GM19025 (cell line): ENCODE measurements at regions not wholly inside any gene's neighbourhood (a gene's known extent, or its start where the extent isn't known, plus 50 kb on each side); places are given as distances from the start of the nearest gene placed in this dataset.
"Not testable (repeated sequence)": the region's sequence is repeated elsewhere in the genome, so short reads cannot be mapped to it uniquely, and the experiment has no call there.

ENCODE experiments used
- ATAC-seq: cut with Tn5 transposase; IDR thresholded peaks from one replicate; pipeline ENCODE4 v1.9.1; 2021; ENCODE audit warnings: mild to moderate bottlenecking, low read depth, moderate library complexity; ENCODE audit not compliant: unreplicated experiment

- ATAC-seq: no peak
Observed at GRCh38 chr3:106114220-106114619, 245.4 kb upstream of the CBLB start.

GRCh38 chr3:106114848-106115247 is 246.0 kb upstream of the CBLB start:
- no peak for ATAC-seq

DNA sequence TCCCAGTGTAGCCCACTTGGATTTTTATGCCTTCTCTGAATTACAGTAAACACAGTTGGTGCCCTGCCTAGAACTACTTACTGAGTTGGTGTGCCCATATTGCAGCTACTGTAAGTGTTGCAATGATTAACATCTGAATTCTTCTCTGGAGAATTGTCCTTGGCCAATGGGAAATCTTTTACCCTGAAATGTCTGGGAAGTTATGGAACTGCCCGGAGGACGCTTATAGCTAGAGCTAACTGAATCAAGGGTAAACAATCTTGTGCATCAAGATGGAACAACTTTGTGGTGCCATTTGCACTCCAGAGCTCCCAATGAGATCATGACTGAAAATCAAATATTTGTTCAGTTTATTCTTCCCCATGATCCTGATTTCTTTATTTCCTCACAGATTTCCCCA is 246.7 kb upstream of the CBLB start:
- no peak for ATAC-seq

DNA sequence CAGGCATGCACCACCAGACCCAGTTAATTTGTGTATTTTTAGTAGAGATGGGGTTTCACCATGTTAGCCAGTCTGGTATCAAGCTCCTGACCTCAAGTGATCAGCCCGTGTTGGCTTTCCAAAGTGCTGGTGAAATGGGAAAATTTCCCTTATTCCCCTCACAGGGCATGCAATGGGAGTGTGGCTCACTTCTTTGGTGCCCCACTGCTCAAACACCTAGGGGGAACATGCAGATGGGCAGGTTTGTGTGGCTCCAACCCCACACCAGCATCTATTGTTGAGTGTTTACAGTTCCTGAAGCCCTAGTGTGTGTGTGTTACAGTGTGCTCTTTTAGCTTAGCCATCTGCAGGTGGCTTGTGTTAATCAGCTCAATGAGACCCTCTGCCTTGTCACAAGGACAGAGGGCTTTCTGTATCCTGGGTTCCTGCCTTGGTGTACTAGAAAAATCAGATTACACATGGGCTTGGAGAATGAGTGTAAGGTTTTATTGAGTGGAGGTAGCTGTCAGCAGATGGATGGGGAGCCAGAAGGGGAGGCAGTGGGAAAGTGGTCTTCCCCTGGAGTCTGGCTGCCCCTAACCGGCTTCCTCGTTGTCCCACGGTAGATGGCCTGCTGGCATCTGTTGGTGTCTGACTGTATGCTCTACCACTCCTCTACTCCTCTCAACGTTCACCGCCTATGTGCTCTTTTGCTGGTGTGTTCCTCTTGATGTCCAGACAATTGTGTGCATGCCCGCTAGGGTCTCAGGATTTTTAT is 248.1 kb upstream of the CBLB start:
- no peak for ATAC-seq

- ATAC-seq: no peak
Observed at GRCh38 chr3:106117490-106117858, 248.7 kb upstream of the CBLB start.

GRCh38 chr3:106119614-106120082 is 250.8 kb upstream of the CBLB start:
- no peak for ATAC-seq

GRCh38 chr3:106120356-106120755 is 251.5 kb upstream of the CBLB start:
- no peak for ATAC-seq

DNA sequence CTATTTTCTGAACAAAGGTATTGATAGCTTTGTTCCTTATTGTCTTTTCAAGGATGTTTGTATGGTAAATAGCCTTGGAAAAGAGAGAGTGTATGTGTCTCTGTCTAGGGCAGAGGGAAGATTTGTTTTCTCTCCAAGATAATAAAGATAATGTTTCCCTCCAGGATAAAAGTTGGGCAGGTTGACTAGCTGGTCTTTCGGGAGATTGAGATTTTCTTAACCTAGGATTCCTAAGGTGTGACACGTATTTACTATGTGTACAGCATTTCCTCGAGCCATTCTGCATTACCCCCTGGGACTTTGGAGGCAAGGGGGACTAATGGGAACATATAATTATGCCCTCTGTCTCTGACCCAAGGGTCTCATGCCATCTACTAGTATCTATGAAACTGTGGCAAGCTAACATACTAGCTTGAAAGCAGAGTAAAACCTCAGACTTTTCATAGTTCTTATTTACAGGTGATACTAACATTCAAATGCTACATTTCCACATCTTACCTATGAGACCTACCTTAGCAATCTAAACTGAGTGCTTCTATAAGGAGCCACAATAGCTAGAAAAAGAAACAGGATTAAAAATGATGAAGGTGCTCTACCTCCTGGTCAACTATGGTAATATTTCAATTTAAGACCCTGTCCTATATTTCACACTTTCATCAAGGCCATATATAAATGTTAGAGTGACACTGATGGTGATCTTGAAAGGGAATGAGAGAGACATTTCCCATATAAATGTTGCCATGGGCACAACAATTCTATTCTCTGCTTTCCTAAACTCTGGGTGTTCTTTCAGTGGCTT is 252.9 kb upstream of the CBLB start:
- no peak for ATAC-seq

DNA sequence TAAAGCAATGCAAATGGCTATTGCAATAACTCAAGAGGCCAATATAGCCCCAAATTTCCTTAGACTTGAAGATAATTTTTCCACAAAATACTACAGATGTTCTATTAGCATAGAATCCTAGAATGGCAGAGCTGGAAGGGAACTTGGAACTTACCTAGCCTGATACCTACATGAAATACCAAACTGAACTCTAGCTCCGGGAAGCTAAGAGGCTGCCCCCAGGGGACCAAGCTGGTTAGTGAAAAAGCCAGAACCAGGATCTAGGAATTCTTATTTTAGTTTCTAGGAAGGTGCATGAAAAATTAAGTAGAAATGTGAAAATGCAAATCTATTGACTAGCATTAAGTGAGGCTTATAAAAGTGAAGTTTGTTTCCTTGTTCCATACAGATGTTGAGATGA is 256.0 kb upstream of the CBLB start:
- ATAC-seq: no peak

GRCh38 chr3:106125321-106125720 is 256.5 kb upstream of the CBLB start:
- ATAC-seq: no peak

DNA sequence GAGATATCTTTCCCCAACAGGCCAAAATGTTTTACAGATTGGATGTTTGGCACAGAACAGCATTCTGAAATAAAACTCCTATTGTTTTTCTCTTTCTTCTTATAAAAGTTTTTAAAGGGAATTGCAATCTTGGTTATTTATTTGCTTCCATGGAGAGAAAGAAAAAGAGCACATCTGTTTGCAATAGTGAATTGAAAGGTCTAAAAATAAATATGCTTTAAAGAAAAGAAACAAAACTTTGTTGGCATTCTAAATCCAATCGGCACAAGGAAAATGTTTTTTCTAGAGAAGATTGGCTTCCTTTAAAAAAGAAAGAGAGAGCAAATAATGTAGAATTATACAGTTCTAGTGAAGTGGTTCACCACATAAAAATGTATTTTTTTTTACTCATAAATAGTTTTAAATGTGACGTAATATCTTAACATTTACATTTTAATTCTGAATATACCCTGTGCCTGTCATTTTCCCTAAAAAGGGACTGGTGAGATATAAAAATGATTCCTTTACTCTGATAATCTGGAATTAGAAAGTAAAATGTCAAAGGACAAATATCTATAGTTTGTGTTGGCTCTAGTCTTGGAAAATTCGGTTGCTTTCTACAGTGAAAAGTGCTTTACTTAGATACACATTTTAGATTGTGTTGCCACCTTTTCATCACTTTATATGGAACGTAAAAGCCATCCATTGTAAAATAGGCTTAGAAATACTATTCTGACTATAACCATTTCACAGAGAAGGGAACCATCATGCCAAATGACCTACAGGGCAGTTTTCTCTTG is 257.4 kb upstream of the CBLB start:
- no peak for ATAC-seq

DNA sequence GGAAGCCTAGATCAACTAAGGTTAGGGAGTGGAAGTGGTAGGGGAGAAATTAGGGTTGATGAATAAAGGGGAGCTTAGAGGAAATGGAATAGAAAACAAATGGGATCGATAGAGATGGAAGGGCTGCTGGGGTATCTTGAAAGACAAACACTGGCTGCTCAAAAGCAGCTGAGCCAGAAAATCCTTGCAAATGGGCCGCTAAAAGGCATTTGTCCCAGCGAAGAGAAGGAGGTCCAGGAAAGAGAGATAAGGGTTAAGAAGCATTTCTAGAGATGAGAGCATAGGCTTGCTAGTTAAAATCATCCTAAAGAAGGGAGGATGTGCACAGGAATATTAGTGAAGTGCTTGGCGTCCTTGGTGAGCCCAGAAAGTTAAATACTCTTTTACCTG is 258.0 kb upstream of the CBLB start:
- ATAC-seq: no peak

DNA sequence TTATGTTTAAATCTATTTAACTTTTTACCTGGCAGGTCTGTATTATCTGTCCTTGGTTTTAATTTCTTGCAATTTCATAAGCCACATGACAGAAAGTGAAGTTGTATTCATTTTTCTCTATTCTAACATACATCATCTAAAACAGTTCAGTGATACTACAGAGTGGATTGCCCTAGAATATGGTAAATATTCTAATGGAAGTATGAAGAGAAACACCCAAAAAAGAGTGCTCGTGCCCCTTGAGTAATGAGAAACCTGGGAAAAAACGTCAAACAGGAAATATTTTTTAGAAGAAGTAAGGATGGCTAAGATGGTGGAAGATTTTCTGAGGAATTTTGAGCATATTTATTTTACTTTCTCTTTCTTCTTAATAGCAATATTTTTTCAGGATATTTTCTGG is 261.1 kb upstream of the CBLB start:
- ATAC-seq: no peak

DNA sequence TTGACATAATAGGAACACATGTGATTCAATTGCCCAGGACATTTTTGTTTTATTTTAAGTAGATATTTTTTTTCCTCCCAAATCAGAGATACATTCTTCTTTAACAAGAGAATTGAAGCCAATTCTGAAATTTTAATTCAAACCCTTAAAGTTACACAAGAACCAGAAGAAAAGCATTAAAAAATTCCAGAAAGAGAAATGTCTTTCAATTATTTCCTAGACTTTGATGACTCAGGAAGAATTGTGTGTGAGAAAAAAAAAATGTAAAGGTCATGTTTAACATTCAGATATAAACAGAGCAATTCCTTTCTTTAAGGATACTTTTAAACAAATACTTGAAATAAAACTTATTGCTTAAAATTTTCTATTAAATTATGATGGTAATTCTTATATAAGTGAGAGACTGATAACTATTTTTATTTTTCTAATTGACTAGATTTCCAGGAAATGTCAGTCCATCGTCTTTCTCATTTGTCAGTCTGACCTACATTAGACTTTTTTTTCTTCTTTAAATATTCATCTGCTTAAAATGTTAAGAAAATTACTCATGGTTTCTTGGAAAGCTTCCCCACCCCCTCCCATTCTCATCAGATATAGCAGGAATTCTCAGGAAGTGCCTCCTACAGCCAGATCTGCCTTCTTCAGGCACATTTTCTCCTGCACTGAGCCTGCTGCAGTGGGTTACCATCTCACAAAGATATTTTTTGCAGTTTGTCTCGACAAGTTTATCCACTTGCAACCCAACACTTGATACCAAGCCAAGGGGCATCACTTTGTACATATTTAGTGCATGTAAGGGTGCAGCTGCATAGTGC is 261.8 kb upstream of the CBLB start:
- no peak for ATAC-seq

DNA sequence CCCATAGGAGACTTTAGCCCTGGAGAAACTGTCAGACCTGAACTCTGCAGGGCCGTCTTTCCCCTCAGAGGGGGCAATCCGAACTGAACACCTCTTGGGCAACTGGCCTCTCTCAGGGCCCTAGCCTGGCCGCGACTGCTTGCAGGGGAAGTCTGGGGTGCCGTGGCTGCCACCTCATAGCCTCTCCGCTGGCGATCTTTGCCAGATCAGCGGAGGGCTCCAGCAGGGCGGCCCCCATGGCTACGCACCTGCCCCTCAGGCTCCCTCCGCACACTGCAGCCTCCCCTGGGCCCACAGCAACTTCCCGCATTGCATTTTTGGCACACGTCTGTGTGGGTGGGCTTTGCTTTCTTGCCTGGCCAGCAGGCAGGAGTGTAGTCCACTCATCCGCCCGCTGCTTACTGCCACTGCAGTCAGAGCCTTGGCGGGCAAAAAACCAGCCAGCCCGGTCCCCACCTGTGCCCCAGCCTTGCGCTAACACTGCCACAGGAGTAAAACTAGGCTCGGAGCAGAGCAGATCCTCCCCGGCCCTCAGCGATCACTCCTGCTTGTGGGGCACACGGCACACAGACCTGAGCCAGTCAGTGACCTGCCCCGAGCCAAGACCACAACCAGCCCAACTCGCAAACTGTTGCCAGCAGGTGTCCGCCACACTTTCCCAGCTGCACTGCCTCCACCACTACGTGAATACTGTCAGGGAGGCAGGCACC is 266.8 kb upstream of the CBLB start:
- no peak for ATAC-seq

DNA sequence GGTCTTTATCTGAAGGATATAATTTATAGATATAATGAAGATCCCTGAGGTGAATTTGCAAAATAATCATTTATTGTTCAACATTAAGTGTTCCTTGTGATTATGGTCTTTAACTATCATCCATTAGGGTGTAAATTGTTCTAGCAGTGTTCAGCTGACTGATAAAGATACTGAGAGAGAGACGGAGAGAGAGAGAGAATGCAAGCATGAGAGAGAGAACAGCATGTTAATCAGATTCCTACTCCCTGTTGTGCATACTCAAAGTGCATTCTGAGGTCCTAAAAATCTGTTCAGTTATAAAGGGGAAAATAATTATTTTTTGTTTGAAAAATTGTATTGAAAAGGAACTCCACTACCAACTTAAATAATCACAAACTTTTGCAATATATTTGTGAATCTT is 271.0 kb upstream of the CBLB start:
- ATAC-seq: no peak

GRCh38 chr3:106140431-106140830 is 271.6 kb upstream of the CBLB start:
- ATAC-seq: no peak

DNA sequence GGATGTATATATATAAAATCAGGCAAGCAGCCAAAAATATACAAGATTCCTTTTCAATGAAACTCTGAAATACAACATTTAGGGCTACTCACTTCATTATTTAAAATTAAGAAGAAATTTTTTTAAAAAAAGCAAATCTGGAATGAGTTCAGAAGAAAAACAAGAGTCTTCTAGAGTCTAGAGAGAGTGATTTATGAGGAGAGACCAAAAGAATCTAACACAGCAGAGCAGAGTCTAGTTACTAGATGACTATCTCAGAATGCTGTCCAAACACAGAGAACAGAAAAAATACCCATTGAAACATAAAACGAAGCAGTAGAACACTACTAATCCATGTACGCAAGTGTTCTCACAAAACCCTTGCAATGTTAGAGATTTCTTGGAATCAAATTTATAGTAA is 275.2 kb upstream of the CBLB start:
- ATAC-seq: no peak

DNA sequence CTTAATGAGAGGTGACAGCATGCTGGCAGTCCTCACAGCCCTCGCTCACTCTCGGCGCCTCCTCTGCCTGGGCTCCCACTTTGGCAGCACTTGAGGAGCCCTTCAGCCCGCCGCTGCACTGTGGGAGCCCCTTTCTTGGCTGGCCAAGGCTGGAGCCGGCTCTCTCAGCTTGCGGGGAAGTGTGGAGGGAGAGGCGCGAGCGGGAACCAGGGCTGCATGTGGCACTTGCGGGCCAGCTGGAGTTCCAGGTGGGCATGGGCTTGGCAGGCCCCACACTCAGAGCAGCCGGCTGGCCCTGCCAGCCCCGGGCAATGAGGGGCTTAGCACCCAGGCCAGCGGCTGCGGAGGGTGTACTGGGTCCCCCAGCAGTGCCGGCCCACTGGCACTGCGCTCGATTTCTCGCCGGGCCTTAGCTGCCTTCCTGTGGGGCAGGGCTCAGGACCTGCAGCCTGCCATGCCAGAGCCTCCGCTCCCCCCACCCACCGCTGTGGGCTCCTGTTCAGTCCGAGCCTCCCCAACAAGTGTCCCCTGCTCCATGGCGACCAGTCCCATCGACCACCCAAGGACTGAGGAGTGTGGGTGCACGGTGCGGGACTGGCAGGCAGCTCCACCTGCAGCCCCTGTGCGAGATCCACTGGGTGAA is 279.7 kb upstream of the CBLB start:
- ATAC-seq: not testable (repeated sequence)
